NT2/D1 (cell line): ENCODE measurements at regions not wholly inside any gene's neighbourhood (a gene's known extent, or its start where the extent isn't known, plus 50 kb on each side); places are given as distances from the start of the nearest gene placed in this dataset.

Experiments
- DNase-seq: peaks from one replicate; pipeline ENCODE4 v3.0.0-alpha.2; 2011; ENCODE audit warnings: low read depth, low spot score
- H3K27me3 ChIP-seq: 2 replicates; pipeline ENCODE4 v1.6.0; 2011; ENCODE audit warnings: mild to moderate bottlenecking; ENCODE audit not compliant: insufficient read length, insufficient read depth
- H3K36me3 ChIP-seq: 2 replicates; pipeline ENCODE4 v1.6.1; 2011; ENCODE audit warnings: mild to moderate bottlenecking, low read length, mixed read lengths; ENCODE audit not compliant: insufficient read depth, insufficient read length
- H3K4me1 ChIP-seq: 2 replicates; pipeline ENCODE4 v1.5.1; 2011; ENCODE audit not compliant: insufficient read depth, insufficient read length
- H3K4me3 ChIP-seq: 2 replicates; pipeline ENCODE4 v1.5.1; 2011; ENCODE audit warnings: low read depth; ENCODE audit not compliant: insufficient read length
- H3K9ac ChIP-seq: 2 replicates; pipeline ENCODE4 v1.6.0; 2011; ENCODE audit warnings: low read depth; ENCODE audit not compliant: insufficient read length
- H3K9me3 ChIP-seq: 2 replicates; pipeline ENCODE4 v1.5.1; 2011; ENCODE audit warnings: mild to moderate bottlenecking, low read length; ENCODE audit not compliant: insufficient read depth
- SUZ12 ChIP-seq: IDR thresholded peaks from 2 replicates; pipeline ENCODE4 v1.6.1; 2011; ENCODE audit not compliant: insufficient read length, insufficient read depth; ENCODE audit errors: extremely low read depth
- YY1 ChIP-seq: IDR thresholded peaks from 2 replicates; pipeline ENCODE4 v1.6.1; 2011; ENCODE audit not compliant: insufficient read length, insufficient read depth
- ZNF274 ChIP-seq: IDR thresholded peaks from 2 replicates; pipeline ENCODE4 v1.6.1; 2011; ENCODE audit warnings: mild to moderate bottlenecking, low read depth, low read length

GRCh38 chr19:30873003-30873402 is 476.2 kb downstream of the TSHZ3 start:
- Histone ChIP-seq H3K27me3 (no peaks in the 10 kb centered on the region), H3K4me3 (no peak overlapping the region), H3K4me1 (no peaks in the 10 kb centered on the region), H3K36me3 (no peaks in the 10 kb centered on the region), H3K9me3 (no peaks in the 10 kb centered on the region), H3K9ac (no peak overlapping the region)
- DNase-seq = no peak
- TF ChIP-seq YY1 (no peak), SUZ12 (no peak), ZNF274 (no peak)

- Histone ChIP-seq H3K27me3 (no peaks in the 10 kb centered on the region), H3K36me3 (no peaks in the 10 kb centered on the region), H3K9ac (no peak overlapping the region), H3K4me1 (no peaks in the 10 kb centered on the region), H3K9me3 (no peaks in the 10 kb centered on the region), H3K4me3 (no peak overlapping the region)
- no peak for DNase-seq
- TF ChIP-seq SUZ12 (no peak), ZNF274 (no peak)
Observed at GRCh38 chr19:30871979-30872378, 477.3 kb downstream of the TSHZ3 start.

DNA sequence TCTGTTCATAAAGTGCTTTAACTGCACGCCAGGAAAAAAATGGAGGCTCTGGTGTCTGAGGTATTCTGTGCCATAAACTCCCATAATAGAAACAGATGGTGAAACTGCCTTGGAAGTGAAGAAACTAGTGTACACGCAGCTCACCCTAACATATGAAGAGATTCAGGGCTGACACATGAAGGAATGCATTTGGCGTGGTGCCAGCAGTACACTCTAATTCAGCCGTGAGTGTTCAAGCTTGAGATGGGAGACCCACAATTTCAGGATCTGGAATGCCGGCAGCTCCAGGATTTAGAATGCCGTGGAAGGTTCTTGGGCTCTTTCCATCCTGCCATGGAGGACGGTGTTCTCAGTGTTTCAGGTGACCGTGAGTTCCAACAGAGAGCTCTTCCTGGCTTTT is 478.4 kb downstream of the TSHZ3 start:
- no peak for TF ChIP-seq SUZ12
- TF ChIP-seq YY1 = no peak
- TF ChIP-seq ZNF274 = no peak
- no peaks in the 10 kb centered on the region for H3K36me3 ChIP-seq
- no peaks in the 10 kb centered on the region for H3K4me1 ChIP-seq
- DNase-seq = no peak
- H3K9ac ChIP-seq = no peak overlapping the region
- H3K4me3 ChIP-seq = no peak overlapping the region
- no peaks in the 10 kb centered on the region for H3K9me3 ChIP-seq
- H3K27me3 ChIP-seq = no peaks in the 10 kb centered on the region

- Histone ChIP-seq H3K4me1 (no peaks in the 10 kb centered on the region), H3K9ac (no peak overlapping the region), H3K27me3 (no peaks in the 10 kb centered on the region), H3K9me3 (no peaks in the 10 kb centered on the region), H3K4me3 (no peak overlapping the region), H3K36me3 (no peaks in the 10 kb centered on the region)
- no peak for DNase-seq
- TF ChIP-seq SUZ12 (no peak), ZNF274 (no peak), YY1 (no peak)
Observed at GRCh38 chr19:30865511-30865910, 483.7 kb downstream of the TSHZ3 start.

DNA sequence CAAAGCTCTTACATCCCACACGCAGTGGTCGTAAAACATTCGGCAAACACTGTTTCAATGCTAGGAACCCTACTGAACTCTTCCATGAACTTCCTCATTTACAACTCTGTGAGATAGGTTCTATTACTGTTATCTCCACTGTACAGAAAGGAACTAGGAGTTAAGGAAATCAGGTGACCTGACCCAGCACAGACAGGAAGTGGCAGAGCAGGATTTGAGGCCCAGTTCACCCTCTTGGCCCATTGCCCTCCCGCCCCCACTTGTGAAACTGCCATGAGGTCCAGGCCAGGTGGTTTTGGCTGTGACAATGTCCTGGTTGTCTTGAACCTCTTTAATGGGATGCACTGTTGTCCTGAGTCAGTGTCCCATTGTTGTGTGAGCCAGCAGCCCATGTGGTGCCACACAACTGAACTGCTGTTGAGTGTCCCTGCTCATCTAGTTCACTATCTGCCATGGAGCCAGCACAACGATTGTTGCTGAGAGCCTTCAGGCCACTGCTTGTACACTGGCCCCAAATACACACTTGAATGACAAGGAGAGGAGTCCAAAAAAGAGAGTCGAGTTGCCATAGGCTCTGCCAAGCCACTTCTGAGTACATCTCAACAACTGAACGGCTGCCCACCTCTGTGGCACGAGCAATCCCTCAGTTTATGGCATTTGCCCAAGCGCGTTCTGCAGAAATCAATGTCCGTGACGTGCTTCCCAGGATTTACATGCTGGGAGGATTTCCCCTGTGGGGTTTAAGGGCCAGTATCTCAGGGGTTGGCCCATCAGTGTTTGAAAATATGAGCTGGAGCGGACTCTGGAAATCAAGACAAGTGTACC is 484.6 kb downstream of the TSHZ3 start:
- no peak for DNase-seq
- Histone ChIP-seq H3K4me3 (no peak overlapping the region), H3K36me3 (no peaks in the 10 kb centered on the region), H3K27me3 (no peaks in the 10 kb centered on the region), H3K9me3 (no peaks in the 10 kb centered on the region), H3K4me1 (no peaks in the 10 kb centered on the region), H3K9ac (no peak overlapping the region)
- no peak for TF ChIP-seq ZNF274
- no peak for TF ChIP-seq YY1
- no peak for TF ChIP-seq SUZ12

DNA sequence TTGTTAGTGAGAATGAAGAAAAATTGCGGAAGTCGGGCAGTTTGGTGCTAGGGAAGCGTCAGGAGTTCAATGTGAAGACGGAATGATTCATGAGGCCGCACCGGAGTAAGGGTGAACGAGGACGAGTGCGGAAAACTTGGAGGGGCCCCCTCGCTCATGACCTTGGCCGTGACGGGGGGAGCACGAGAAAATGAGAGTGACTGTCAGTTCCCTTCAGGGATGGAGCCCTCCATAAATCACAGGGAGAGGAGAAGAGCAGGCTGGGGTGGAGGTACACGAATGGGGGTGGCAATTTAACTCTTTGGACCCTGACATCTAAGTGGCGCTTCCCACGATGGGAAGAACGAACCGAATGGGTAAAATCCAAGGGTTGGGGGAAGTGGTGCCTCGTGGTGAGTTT is 486.4 kb downstream of the TSHZ3 start:
- DNase-seq = no peak
- H3K4me1 ChIP-seq = no peaks in the 10 kb centered on the region
- H3K4me3 ChIP-seq = no peak overlapping the region
- TF ChIP-seq SUZ12 (no peak), ZNF274 (no peak), YY1 (no peak)
- H3K9me3 ChIP-seq = no peaks in the 10 kb centered on the region
- no peak overlapping the region for H3K9ac ChIP-seq
- H3K27me3 ChIP-seq = no peaks in the 10 kb centered on the region
- no peaks in the 10 kb centered on the region for H3K36me3 ChIP-seq

GRCh38 chr19:30861919-30862318 is 487.3 kb downstream of the TSHZ3 start:
- Histone ChIP-seq H3K4me1 (peaks cover 2% of the 10 kb centered on the region), H3K4me3 (no peak overlapping the region), H3K9me3 (no peaks in the 10 kb centered on the region), H3K36me3 (no peaks in the 10 kb centered on the region), H3K27me3 (no peaks in the 10 kb centered on the region), H3K9ac (no peak overlapping the region)
- no peak for DNase-seq
- no peak for TF ChIP-seq SUZ12
- no peak for TF ChIP-seq YY1
- no peak for TF ChIP-seq ZNF274
